ENCODE measurements at regions not wholly inside any gene's neighbourhood (a gene's known extent, or its start where the extent isn't known, plus 50 kb on each side); places are given as distances from the start of the nearest gene placed in this dataset.

- H3K4me3 ChIP-seq (ENCODE audit: low read depth, low read length): no peak overlapping the region
- H3K4me1 ChIP-seq (ENCODE audit: control insufficient read depth, insufficient read depth, low read length, unreplicated experiment): peaks cover 6% of the 10 kb centered on the region
- no peaks in the 10 kb centered on the region for H3K36me3 ChIP-seq (ENCODE audit: insufficient read depth, low read length)
- H3K27ac ChIP-seq (ENCODE audit: low read depth, low read length): no peak overlapping the region
- no peaks in the 10 kb centered on the region for H3K79me2 ChIP-seq (ENCODE audit: control insufficient read depth, insufficient read depth, low read length, unreplicated experiment)
- no peak overlapping the region for H2AFZ ChIP-seq (ENCODE audit: low read length, unreplicated experiment)
- H3K27me3 ChIP-seq (ENCODE audit: insufficient read depth, low read length): no peaks in the 10 kb centered on the region
These were observed 436.0 kb downstream of the CETN3 start for GRCh38 chr5:89973516-89973915.

- H3K4me3 ChIP-seq (ENCODE audit: low read depth, low read length): no peak overlapping the region
- no peaks in the 10 kb centered on the region for H3K27me3 ChIP-seq (ENCODE audit: insufficient read depth, low read length)
- H3K36me3 ChIP-seq (ENCODE audit: insufficient read depth, low read length): no peaks in the 10 kb centered on the region
- no peaks in the 10 kb centered on the region for H3K79me2 ChIP-seq (ENCODE audit: control insufficient read depth, insufficient read depth, low read length, unreplicated experiment)
- H3K27ac ChIP-seq (ENCODE audit: low read depth, low read length): no peak overlapping the region
- H3K4me1 ChIP-seq (ENCODE audit: control insufficient read depth, insufficient read depth, low read length, unreplicated experiment): peaks cover 6% of the 10 kb centered on the region
- H2AFZ ChIP-seq (ENCODE audit: low read length, unreplicated experiment): no peak overlapping the region
These were observed 436.7 kb downstream of the CETN3 start for GRCh38 chr5:89972901-89973300.

DNA sequence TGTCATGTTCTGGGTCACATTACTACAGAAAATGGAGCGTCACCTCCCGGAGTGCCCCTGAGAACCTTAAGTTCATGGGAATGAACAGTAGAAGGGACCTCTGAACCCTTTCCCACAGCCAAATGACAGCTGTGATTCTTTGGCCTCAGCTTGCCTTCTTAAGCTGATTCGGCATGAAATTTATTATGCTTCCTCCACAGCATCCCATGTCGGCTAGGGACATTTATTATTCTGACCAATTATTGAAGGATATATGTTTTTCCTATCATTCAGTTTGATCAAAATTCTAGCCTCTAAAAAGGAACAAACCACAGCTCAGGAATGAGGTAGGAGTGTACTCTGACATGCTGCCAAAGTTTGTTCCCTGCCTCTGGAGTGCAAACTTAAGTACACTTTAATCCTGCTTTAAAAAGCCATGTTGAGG is 440.6 kb downstream of the CETN3 start:
- Histone ChIP-seq H3K4me3 (ENCODE audit: low read depth, low read length) (no peak overlapping the region), H3K36me3 (ENCODE audit: insufficient read depth, low read length) (no peaks in the 10 kb centered on the region), H2AFZ (ENCODE audit: low read length, unreplicated experiment) (peak overlapping the region; percentile 39), H3K79me2 (ENCODE audit: control insufficient read depth, insufficient read depth, low read length, unreplicated experiment) (no peaks in the 10 kb centered on the region), H3K4me1 (ENCODE audit: control insufficient read depth, insufficient read depth, low read length, unreplicated experiment) (peaks cover 6% of the 10 kb centered on the region), H3K27ac (ENCODE audit: low read depth, low read length) (no peak overlapping the region), H3K27me3 (ENCODE audit: insufficient read depth, low read length) (no peaks in the 10 kb centered on the region)

GRCh38 chr5:89967771-89968444 is 441.6 kb downstream of the CETN3 start:
- no peaks in the 10 kb centered on the region for H3K27me3 ChIP-seq (ENCODE audit: insufficient read depth, low read length)
- no peak overlapping the region for H3K27ac ChIP-seq (ENCODE audit: low read depth, low read length)
- no peak overlapping the region for H2AFZ ChIP-seq (ENCODE audit: low read length, unreplicated experiment)
- no peaks in the 10 kb centered on the region for H3K36me3 ChIP-seq (ENCODE audit: insufficient read depth, low read length)
- no peak overlapping the region for H3K4me3 ChIP-seq (ENCODE audit: low read depth, low read length)
- peaks cover 6% of the 10 kb centered on the region for H3K4me1 ChIP-seq (ENCODE audit: control insufficient read depth, insufficient read depth, low read length, unreplicated experiment)
- H3K79me2 ChIP-seq (ENCODE audit: control insufficient read depth, insufficient read depth, low read length, unreplicated experiment): no peaks in the 10 kb centered on the region

- Histone ChIP-seq H3K27me3 (ENCODE audit: insufficient read depth, low read length) (no peaks in the 10 kb centered on the region), H3K4me1 (ENCODE audit: control insufficient read depth, insufficient read depth, low read length, unreplicated experiment) (no peaks in the 10 kb centered on the region), H3K36me3 (ENCODE audit: insufficient read depth, low read length) (no peaks in the 10 kb centered on the region), H3K27ac (ENCODE audit: low read depth, low read length) (no peak overlapping the region), H2AFZ (ENCODE audit: low read length, unreplicated experiment) (peak overlapping the region; percentile 64), H3K4me3 (ENCODE audit: low read depth, low read length) (no peak overlapping the region), H3K79me2 (ENCODE audit: control insufficient read depth, insufficient read depth, low read length, unreplicated experiment) (no peaks in the 10 kb centered on the region)
These were observed 452.7 kb downstream of the CETN3 start for GRCh38 chr5:89956838-89957237.

DNA sequence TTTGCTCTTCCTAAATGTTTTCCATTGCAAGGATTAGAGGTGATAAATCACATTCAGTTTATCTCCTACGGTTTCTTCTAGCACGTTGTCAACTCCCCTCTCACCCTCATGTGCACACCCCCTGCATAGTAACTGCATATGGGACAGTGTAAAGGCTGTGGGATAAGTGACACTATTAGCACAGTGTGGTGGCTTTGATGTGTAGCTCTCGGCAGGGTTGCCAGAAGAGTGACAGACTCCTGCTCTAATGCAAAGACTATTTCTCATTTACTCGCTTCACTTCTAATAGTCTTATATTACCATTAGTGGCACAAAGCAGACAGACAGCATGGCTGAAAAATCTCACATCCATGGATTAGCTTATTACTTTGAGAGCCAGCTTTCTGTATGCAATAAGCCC is 454.6 kb downstream of the CETN3 start:
- Histone ChIP-seq H3K27ac (ENCODE audit: low read depth, low read length) (no peak overlapping the region), H3K27me3 (ENCODE audit: insufficient read depth, low read length) (no peaks in the 10 kb centered on the region), H3K4me1 (ENCODE audit: control insufficient read depth, insufficient read depth, low read length, unreplicated experiment) (no peaks in the 10 kb centered on the region), H2AFZ (ENCODE audit: low read length, unreplicated experiment) (no peak overlapping the region), H3K36me3 (ENCODE audit: insufficient read depth, low read length) (no peaks in the 10 kb centered on the region), H3K4me3 (ENCODE audit: low read depth, low read length) (no peak overlapping the region), H3K79me2 (ENCODE audit: control insufficient read depth, insufficient read depth, low read length, unreplicated experiment) (no peaks in the 10 kb centered on the region)

GRCh38 chr5:89951876-89952275 is 457.7 kb downstream of the CETN3 start:
- Histone ChIP-seq H3K4me1 (ENCODE audit: control insufficient read depth, insufficient read depth, low read length, unreplicated experiment) (no peaks in the 10 kb centered on the region), H3K27me3 (ENCODE audit: insufficient read depth, low read length) (no peaks in the 10 kb centered on the region), H3K36me3 (ENCODE audit: insufficient read depth, low read length) (no peaks in the 10 kb centered on the region), H3K79me2 (ENCODE audit: control insufficient read depth, insufficient read depth, low read length, unreplicated experiment) (no peaks in the 10 kb centered on the region), H3K27ac (ENCODE audit: low read depth, low read length) (no peak overlapping the region), H2AFZ (ENCODE audit: low read length, unreplicated experiment) (no peak overlapping the region), H3K4me3 (ENCODE audit: low read depth, low read length) (no peak overlapping the region)

DNA sequence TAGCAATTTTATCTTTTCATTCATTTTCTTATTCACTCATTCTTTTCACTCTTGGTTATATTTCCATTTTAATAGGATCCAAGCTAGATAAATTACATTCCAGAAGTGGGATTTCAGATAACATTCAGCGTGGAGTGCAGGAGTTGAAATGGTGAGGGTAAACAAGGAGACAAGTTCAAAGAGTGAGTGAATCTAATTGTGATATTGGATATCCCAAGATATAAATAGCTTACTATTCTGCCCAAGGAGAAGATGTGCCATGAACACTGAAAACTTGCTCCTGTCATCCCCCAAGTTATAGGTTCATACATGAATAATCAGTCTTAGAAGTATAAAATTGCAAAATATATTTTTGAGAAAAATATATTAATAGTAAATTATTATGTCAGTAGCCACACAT is 459.3 kb downstream of the CETN3 start:
- Histone ChIP-seq H3K4me1 (ENCODE audit: control insufficient read depth, insufficient read depth, low read length, unreplicated experiment) (no peaks in the 10 kb centered on the region), H3K79me2 (ENCODE audit: control insufficient read depth, insufficient read depth, low read length, unreplicated experiment) (no peaks in the 10 kb centered on the region), H2AFZ (ENCODE audit: low read length, unreplicated experiment) (no peak overlapping the region), H3K27me3 (ENCODE audit: insufficient read depth, low read length) (no peaks in the 10 kb centered on the region), H3K4me3 (ENCODE audit: low read depth, low read length) (no peak overlapping the region), H3K36me3 (ENCODE audit: insufficient read depth, low read length) (no peaks in the 10 kb centered on the region), H3K27ac (ENCODE audit: low read depth, low read length) (no peak overlapping the region)

- Histone ChIP-seq H3K4me3 (ENCODE audit: low read depth, low read length) (no peak overlapping the region), H3K4me1 (ENCODE audit: control insufficient read depth, insufficient read depth, low read length, unreplicated experiment) (no peaks in the 10 kb centered on the region), H3K27ac (ENCODE audit: low read depth, low read length) (no peak overlapping the region), H3K79me2 (ENCODE audit: control insufficient read depth, insufficient read depth, low read length, unreplicated experiment) (no peaks in the 10 kb centered on the region), H3K27me3 (ENCODE audit: insufficient read depth, low read length) (no peaks in the 10 kb centered on the region), H3K36me3 (ENCODE audit: insufficient read depth, low read length) (no peaks in the 10 kb centered on the region), H2AFZ (ENCODE audit: low read length, unreplicated experiment) (no peak overlapping the region)
These were observed 460.6 kb downstream of the CETN3 start for GRCh38 chr5:89948977-89949376.

DNA sequence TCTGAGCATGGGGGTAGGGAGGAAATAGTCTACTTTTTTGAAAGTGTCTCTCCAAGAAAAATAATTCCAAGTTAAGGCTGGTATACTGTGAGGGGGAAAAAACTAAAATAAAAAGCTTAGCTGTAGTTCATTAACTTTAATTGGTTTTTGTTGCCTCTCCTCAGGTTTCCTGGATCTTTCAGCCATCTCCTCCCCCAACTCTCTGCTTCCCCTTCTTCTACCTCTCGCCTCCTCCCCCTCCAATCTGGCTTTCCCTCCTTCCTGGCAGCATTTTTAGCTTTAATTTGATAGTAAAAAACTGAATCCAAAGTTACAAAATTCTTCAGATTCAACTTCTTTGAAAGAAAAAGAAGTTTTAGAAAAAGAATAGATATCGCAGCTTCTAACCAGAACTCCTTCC is 462.6 kb downstream of the CETN3 start:
- Histone ChIP-seq H2AFZ (ENCODE audit: low read length, unreplicated experiment) (no peak overlapping the region), H3K27ac (ENCODE audit: low read depth, low read length) (no peak overlapping the region), H3K4me1 (ENCODE audit: control insufficient read depth, insufficient read depth, low read length, unreplicated experiment) (no peaks in the 10 kb centered on the region), H3K27me3 (ENCODE audit: insufficient read depth, low read length) (no peaks in the 10 kb centered on the region), H3K4me3 (ENCODE audit: low read depth, low read length) (no peak overlapping the region), H3K36me3 (ENCODE audit: insufficient read depth, low read length) (no peaks in the 10 kb centered on the region), H3K79me2 (ENCODE audit: control insufficient read depth, insufficient read depth, low read length, unreplicated experiment) (no peaks in the 10 kb centered on the region)

DNA sequence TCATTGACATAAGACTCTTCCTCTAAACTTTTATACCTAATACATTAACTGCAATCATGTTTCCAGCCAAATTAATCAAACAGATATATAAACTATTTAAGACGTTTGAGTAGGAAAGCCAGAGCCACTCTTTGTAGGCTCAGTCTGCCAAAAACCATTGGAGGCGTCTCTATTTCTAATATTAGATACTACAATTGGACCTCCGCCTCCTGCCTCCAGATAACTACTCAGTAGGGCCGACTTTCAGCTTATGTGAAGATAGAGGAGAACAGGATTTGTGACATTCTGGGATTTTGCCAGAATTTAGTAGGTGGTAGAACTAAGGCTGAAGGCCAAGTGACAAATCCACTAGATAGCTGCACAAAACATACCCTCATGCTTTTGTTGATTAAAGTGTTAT is 463.0 kb downstream of the CETN3 start:
- no peaks in the 10 kb centered on the region for H3K79me2 ChIP-seq (ENCODE audit: control insufficient read depth, insufficient read depth, low read length, unreplicated experiment)
- H2AFZ ChIP-seq (ENCODE audit: low read length, unreplicated experiment): no peak overlapping the region
- no peaks in the 10 kb centered on the region for H3K36me3 ChIP-seq (ENCODE audit: insufficient read depth, low read length)
- H3K27ac ChIP-seq (ENCODE audit: low read depth, low read length): no peak overlapping the region
- H3K4me1 ChIP-seq (ENCODE audit: control insufficient read depth, insufficient read depth, low read length, unreplicated experiment): no peaks in the 10 kb centered on the region
- H3K27me3 ChIP-seq (ENCODE audit: insufficient read depth, low read length): no peaks in the 10 kb centered on the region
- H3K4me3 ChIP-seq (ENCODE audit: low read depth, low read length): no peak overlapping the region
